ENCODE measurements at regions not wholly inside any gene's neighbourhood (a gene's known extent, or its start where the extent isn't known, plus 50 kb on each side); places are given as distances from the start of the nearest gene placed in this dataset.

- Histone ChIP-seq H2BK5ac (ENCODE audit: low read depth, low read length, poor library complexity, severe bottlenecking) (no peak overlapping the region), H2AFZ (replicated peaks; ENCODE audit: low read length, poor library complexity) (no peak overlapping the region), H3K27ac (ENCODE audit: insufficient read depth, low read length) (no peak overlapping the region), H2BK20ac (ENCODE audit: low read depth, low read length) (no peak overlapping the region), H4K8ac (ENCODE audit: low read depth in 2 of 2, low read length in 2 of 2) (no peak overlapping the region), H3K4me2 (ENCODE audit: low read depth, low read length) (no peak overlapping the region), H2BK120ac (ENCODE audit: low read depth, low read length) (no peak overlapping the region), H3K4me3 (ENCODE audit: insufficient read depth, low read depth, low read length) (no peak overlapping the region), H3K4ac (ENCODE audit: low read depth, low read length) (no peak overlapping the region), H3K36me3 (ENCODE audit: control insufficient read depth, insufficient read depth, low read length) (no peaks in the 10 kb centered on the region), H4K5ac (ENCODE audit: low read depth, low read length) (no peak overlapping the region), H3K23ac (ENCODE audit: low read depth, low read length) (no peak overlapping the region), H2BK15ac (ENCODE audit: low read depth, low read length) (no peak overlapping the region), H3K27me3 (ENCODE audit: control insufficient read depth, insufficient read depth, low read length) (no peaks in the 10 kb centered on the region), H3K18ac (ENCODE audit: low read depth, low read length) (no peak overlapping the region), H3K14ac (replicated peaks; ENCODE audit: low read depth, low read length) (no peak overlapping the region), H3K9ac (ENCODE audit: low read depth, low read length) (no peak overlapping the region), H3K4me1 (ENCODE audit: control insufficient read depth, insufficient read depth, low read length) (no peaks in the 10 kb centered on the region), H3K9me1 (ENCODE audit: insufficient read depth, low read length) (no peaks in the 10 kb centered on the region), H4K91ac (ENCODE audit: insufficient read depth, low read depth, low read length) (no peak overlapping the region), H3K79me1 (ENCODE audit: low read depth in 1 of 2, low read length in 2 of 2) (no peaks in the 10 kb centered on the region), H4K20me1 (ENCODE audit: insufficient read depth, low read length) (no peaks in the 10 kb centered on the region), H3K56ac (ENCODE audit: extremely low read depth, insufficient read depth, low read length) (no peak overlapping the region), H2AK5ac (ENCODE audit: low read depth, low read length) (no peak overlapping the region), H2AK9ac (replicated peaks; ENCODE audit: low read depth, low read length, poor library complexity) (no peak overlapping the region), H3K9me3 (ENCODE audit: control insufficient read depth, insufficient read depth, low read length) (peaks cover 3% of the 10 kb centered on the region)
- CTCF ChIA-PET, result no interaction called here
- intact Hi-C loops (cut with micrococcal nuclease), result loop anchor here (10.0 kb wide), 1 partner anchor 530 kb away; no protein-coding TSS in a partner anchor
- ATAC-seq (ENCODE audit: low read depth), result no peak
- WGBS, 2 experiments (ENCODE audit: extremely low coverage in 2 of 2, insufficient read length in 1 of 2), result 71% methylated on average over 1 of the region's 3 CpGs; no CpG with 5 or more reads in 1 of the 2 experiments
- TF ChIP-seq CEBPB (IDR thresholded peaks at IDR 0.05; ENCODE audit: low read depth, low read length) (no peak), RAD21 (IDR thresholded peaks at IDR 0.05; ENCODE audit: low read length) (peak; percentile 38), SMC3 (IDR thresholded peaks at IDR 0.05; ENCODE audit: low read depth, low read length) (0 out of 2 replicates have a peak, but pooled peaks have one; percentile 16), MAZ (IDR thresholded peaks at IDR 0.05; ENCODE audit: borderline replicate concordance, low read depth, low read length) (no peak)
- TF ChIP-seq, protein P1, sequence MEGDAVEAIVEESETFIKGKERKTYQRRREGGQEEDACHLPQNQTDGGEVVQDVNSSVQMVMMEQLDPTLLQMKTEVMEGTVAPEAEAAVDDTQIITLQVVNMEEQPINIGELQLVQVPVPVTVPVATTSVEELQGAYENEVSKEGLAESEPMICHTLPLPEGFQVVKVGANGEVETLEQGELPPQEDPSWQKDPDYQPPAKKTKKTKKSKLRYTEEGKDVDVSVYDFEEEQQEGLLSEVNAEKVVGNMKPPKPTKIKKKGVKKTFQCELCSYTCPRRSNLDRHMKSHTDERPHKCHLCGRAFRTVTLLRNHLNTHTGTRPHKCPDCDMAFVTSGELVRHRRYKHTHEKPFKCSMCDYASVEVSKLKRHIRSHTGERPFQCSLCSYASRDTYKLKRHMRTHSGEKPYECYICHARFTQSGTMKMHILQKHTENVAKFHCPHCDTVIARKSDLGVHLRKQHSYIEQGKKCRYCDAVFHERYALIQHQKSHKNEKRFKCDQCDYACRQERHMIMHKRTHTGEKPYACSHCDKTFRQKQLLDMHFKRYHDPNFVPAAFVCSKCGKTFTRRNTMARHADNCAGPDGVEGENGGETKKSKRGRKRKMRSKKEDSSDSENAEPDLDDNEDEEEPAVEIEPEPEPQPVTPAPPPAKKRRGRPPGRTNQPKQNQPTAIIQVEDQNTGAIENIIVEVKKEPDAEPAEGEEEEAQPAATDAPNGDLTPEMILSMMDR (conservative IDR thresholded peaks at IDR 0.05; ENCODE audit: low read depth, low read length), result peak; percentile 22; the same call in 1 of the 2 replicates
- DNase-seq, result no peak
- in situ Hi-C loops (cut with MboI; ENCODE audit: low sequenced_read_pairs), result no loop called here
- POLR2A ChIA-PET (ENCODE audit: unreplicated experiment), result no interaction called here
- BruUV-seq (replicated peaks), result no TSS peak
- dilution Hi-C loops (cut with HindIII; ENCODE audit: low sequenced_read_pairs, unreplicated experiment), result no loop called here
Observed at GRCh38 chr2:126244937-126245336, 411.0 kb upstream of the GYPC start.

Measured in IMR-90 (cell line).